Activated CD4-positive, alpha-beta T cell treated with anti-CD3 and anti-CD28 coated beads for 36 hours (primary cell): ENCODE measurements at regions not wholly inside any gene's neighbourhood (a gene's known extent, or its start where the extent isn't known, plus 50 kb on each side); places are given as distances from the start of the nearest gene placed in this dataset.

ENCODE experiments used
- ATAC-seq: fragments of 200-7000 bp; cut with Tn5 transposase; one replicate; pipeline ENCODE4 v1.10.0; 2021; ENCODE audit warnings: mild to moderate bottlenecking, moderate library complexity
- CTCF ChIA-PET: fragments of 350-600 bp; sonication (Branson Sonifier 250); formaldehyde crosslinking; loops from one replicate; lab custom pipeline; 2021; ENCODE audit warnings: antibody characterized with exemption; lab: Charles Lee
- POLR2A ChIA-PET: fragments of 350-600 bp; sonication (Branson Sonifier 250); formaldehyde crosslinking; loops from one replicate; lab custom pipeline; 2021; ENCODE audit warnings: antibody characterized with exemption, inconsistent platforms; lab: Charles Lee
- DNase-seq: peaks from one replicate; pipeline ENCODE4 v3.0.0-alpha.2; 2020
- H3K27ac Mint-ChIP-seq: one replicate; pipeline ENCODE4 v1.8.0; 2021; ENCODE audit warnings: mixed read lengths
- H3K27me3 Mint-ChIP-seq: one replicate; pipeline ENCODE4 v1.8.0; 2021; ENCODE audit warnings: mixed read lengths
- H3K36me3 Mint-ChIP-seq: one replicate; pipeline ENCODE4 v1.8.0; 2021; ENCODE audit warnings: low read depth, mixed read lengths
- H3K4me1 Mint-ChIP-seq: one replicate; pipeline ENCODE4 v1.8.0; 2021; ENCODE audit warnings: mixed read lengths
- H3K4me3 Mint-ChIP-seq: one replicate; pipeline ENCODE4 v1.8.0; 2021; ENCODE audit warnings: mild to moderate bottlenecking, moderate library complexity, mixed read lengths
- H3K9me3 Mint-ChIP-seq: one replicate; pipeline ENCODE4 v1.8.0; 2021; ENCODE audit warnings: low read depth, mixed read lengths
- intact Hi-C, 2 experiments: fragments of 100-400 bp; cut with DNase I in 1 of 2; cut with micrococcal nuclease in 1 of 2; formaldehyde crosslinking; loops; one replicate each; pipeline versions ENCODE4 v1.14.2 to v1.15.1; 2022 to 2024; cut with DNase I, micrococcal nuclease

DNA sequence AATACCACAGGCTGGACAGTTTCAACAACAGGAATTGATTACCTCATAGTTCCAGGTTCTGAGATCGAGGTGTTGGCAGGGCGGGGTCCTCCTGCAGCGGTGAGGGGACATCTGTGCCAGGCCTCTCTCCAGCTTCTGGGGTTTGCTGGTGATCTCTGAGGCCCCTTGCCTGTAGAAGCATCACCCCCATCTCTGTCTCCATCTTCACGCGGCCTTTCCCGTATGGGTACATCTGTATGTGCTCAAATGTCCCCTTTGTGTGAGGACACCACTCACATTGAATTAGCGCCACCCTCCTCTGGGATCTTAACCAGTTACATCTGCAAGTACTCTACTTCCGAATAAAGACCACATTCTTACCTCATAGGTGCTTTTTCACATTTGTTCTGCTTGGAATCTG, 1029.9 kb downstream of the BRD1 start:
- intact Hi-C loops, result no loop called here
- ChIA-PET POLR2A (no interaction called here), CTCF (no interaction called here)
- Mint-ChIP-seq H3K27ac (no peak overlapping the region), H3K4me3 (no peak overlapping the region), H3K27me3 (peaks cover 6% of the 10 kb centered on the region), H3K9me3 (no peaks in the 10 kb centered on the region), H3K4me1 (no peaks in the 10 kb centered on the region), H3K36me3 (no peaks in the 10 kb centered on the region)
- ATAC-seq, result no peak
- no peak for DNase-seq

- ChIA-PET CTCF (no interaction called here), POLR2A (no interaction called here)
- Mint-ChIP-seq H3K27ac (no peak overlapping the region), H3K27me3 (peaks cover 6% of the 10 kb centered on the region), H3K4me3 (no peak overlapping the region), H3K4me1 (no peaks in the 10 kb centered on the region), H3K9me3 (no peaks in the 10 kb centered on the region), H3K36me3 (no peaks in the 10 kb centered on the region)
- DNase-seq (no peak), ATAC-seq (no peak)
- intact Hi-C loops, result no loop called here
Measured at GRCh38 chr22:48796310-48797015, 1031.2 kb downstream of the BRD1 start.

- intact Hi-C loops, result no loop called here
- Mint-ChIP-seq H3K9me3 (no peaks in the 10 kb centered on the region), H3K4me1 (no peaks in the 10 kb centered on the region), H3K4me3 (no peak overlapping the region), H3K27ac (no peak overlapping the region), H3K36me3 (no peaks in the 10 kb centered on the region), H3K27me3 (peaks cover 6% of the 10 kb centered on the region)
- DNase-seq, result no peak
- no peak for ATAC-seq
- ChIA-PET CTCF (no interaction called here), POLR2A (no interaction called here)
Measured at GRCh38 chr22:48795664-48796063, 1032.0 kb downstream of the BRD1 start.

DNA sequence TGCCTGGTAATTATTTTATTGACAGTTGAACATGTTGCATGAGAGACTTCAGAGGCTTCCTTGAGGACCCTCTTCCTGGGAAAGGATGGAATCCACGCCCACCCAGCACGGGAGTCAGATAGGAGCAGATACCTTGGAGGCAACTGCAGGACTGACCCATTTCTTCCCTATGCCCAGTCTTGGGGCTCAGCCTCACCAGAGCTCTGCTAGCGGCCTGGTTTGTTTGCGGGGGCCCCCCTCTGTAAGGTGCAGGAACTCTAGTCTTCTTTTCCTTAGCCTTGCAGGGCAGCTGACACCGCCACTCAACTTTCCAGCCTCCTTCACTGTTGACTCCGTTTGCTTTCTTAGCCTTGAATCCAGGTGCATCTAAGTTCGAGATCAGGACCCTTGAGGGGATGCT, 1032.8 kb downstream of the BRD1 start:
- DNase-seq (no peak), ATAC-seq (no peak)
- Mint-ChIP-seq H3K4me1 (no peaks in the 10 kb centered on the region), H3K27ac (no peak overlapping the region), H3K4me3 (no peak overlapping the region), H3K36me3 (no peaks in the 10 kb centered on the region), H3K27me3 (peaks cover 6% of the 10 kb centered on the region), H3K9me3 (no peaks in the 10 kb centered on the region)
- ChIA-PET POLR2A (no interaction called here), CTCF (interaction anchor here (1.1 kb wide), 1 partner anchor 13 kb away, joined by 3 read pairs; no protein-coding TSS in a partner anchor)
- intact Hi-C loops, result no loop called here

- H3K4me3 Mint-ChIP-seq, result no peak overlapping the region
- H3K36me3 Mint-ChIP-seq, result no peaks in the 10 kb centered on the region
- no peak for DNase-seq
- POLR2A ChIA-PET, result no interaction called here
- intact Hi-C loops, result no loop called here
- H3K27me3 Mint-ChIP-seq, result peaks cover 6% of the 10 kb centered on the region
- no peak for ATAC-seq
- H3K27ac Mint-ChIP-seq, result no peak overlapping the region
- no peaks in the 10 kb centered on the region for H3K4me1 Mint-ChIP-seq
- H3K9me3 Mint-ChIP-seq, result no peaks in the 10 kb centered on the region
- CTCF ChIA-PET, result interaction anchor here (1.1 kb wide), 1 partner anchor 14 kb away, joined by 3 read pairs; no protein-coding TSS in a partner anchor
Measured at GRCh38 chr22:48793949-48794348, 1033.7 kb downstream of the BRD1 start.

GRCh38 chr22:48786679-48786996, 1041.0 kb downstream of the BRD1 start:
- DNase-seq (no peak), ATAC-seq (no peak)
- ChIA-PET POLR2A (no interaction called here), CTCF (no interaction called here)
- Mint-ChIP-seq H3K4me1 (no peaks in the 10 kb centered on the region), H3K27me3 (peaks cover 2% of the 10 kb centered on the region), H3K4me3 (no peak overlapping the region), H3K36me3 (no peaks in the 10 kb centered on the region), H3K9me3 (no peaks in the 10 kb centered on the region), H3K27ac (no peak overlapping the region)
- intact Hi-C loops, result no loop called here

GRCh38 chr22:48785792-48786678, 1041.6 kb downstream of the BRD1 start:
- Mint-ChIP-seq H3K36me3 (no peaks in the 10 kb centered on the region), H3K9me3 (no peaks in the 10 kb centered on the region), H3K4me1 (no peaks in the 10 kb centered on the region), H3K27me3 (peaks cover 5% of the 10 kb centered on the region), H3K27ac (no peak overlapping the region), H3K4me3 (no peak overlapping the region)
- intact Hi-C loops, result no loop called here
- ATAC-seq, result no peak
- DNase-seq, result no peak
- CTCF ChIA-PET, result no interaction called here
- POLR2A ChIA-PET, result no interaction called here

- CTCF ChIA-PET, result no interaction called here
- Mint-ChIP-seq H3K27ac (no peak overlapping the region), H3K9me3 (no peaks in the 10 kb centered on the region), H3K27me3 (peaks cover 6% of the 10 kb centered on the region), H3K4me1 (no peaks in the 10 kb centered on the region), H3K36me3 (no peaks in the 10 kb centered on the region), H3K4me3 (no peak overlapping the region)
- no peak for ATAC-seq
- DNase-seq, result no peak
- POLR2A ChIA-PET, result no interaction called here
- intact Hi-C loops, result no loop called here
Measured at GRCh38 chr22:48784701-48785503, 1042.8 kb downstream of the BRD1 start.

DNA sequence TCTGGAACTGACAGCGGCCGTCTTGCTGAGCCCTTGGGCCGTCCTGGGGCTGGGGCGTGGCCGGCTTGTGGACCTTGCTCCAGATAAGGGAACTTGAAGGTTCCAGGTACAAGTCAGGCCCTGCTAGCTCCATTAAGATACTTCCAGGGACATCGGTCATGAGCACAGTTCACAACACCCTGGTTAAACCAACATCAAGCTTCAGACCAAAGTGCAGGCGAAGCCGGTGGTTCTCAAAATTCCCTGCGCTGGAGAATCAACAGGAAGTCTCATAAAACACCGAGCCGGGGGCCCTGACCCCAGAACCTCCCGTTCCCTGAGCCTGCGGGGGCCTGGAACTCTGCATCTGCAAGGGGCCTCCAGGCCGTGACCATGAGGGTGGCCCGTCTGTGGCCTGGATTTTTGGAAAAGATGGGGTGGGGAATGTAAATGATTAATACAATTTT, 1043.8 kb downstream of the BRD1 start:
- intact Hi-C loops, result no loop called here
- ATAC-seq (no peak), DNase-seq (no peak)
- H3K27ac Mint-ChIP-seq, result no peak overlapping the region
- CTCF ChIA-PET, result no interaction called here
- H3K9me3 Mint-ChIP-seq, result no peaks in the 10 kb centered on the region
- H3K4me1 Mint-ChIP-seq, result no peaks in the 10 kb centered on the region
- POLR2A ChIA-PET, result no interaction called here
- H3K36me3 Mint-ChIP-seq, result no peaks in the 10 kb centered on the region
- peaks cover 6% of the 10 kb centered on the region for H3K27me3 Mint-ChIP-seq
- no peak overlapping the region for H3K4me3 Mint-ChIP-seq

GRCh38 chr22:48782811-48783511, 1044.7 kb downstream of the BRD1 start:
- ChIA-PET CTCF (interaction anchor here (0.6 kb wide), 1 partner anchor 262 kb away, joined by 3 read pairs; no protein-coding TSS in a partner anchor), POLR2A (no interaction called here)
- H3K27ac Mint-ChIP-seq, result no peak overlapping the region
- no peak overlapping the region for H3K4me3 Mint-ChIP-seq
- ATAC-seq (no peak), DNase-seq (no peak)
- H3K4me1 Mint-ChIP-seq, result no peaks in the 10 kb centered on the region
- peaks cover 6% of the 10 kb centered on the region for H3K27me3 Mint-ChIP-seq
- no peaks in the 10 kb centered on the region for H3K36me3 Mint-ChIP-seq
- intact Hi-C loops, result no loop called here
- H3K9me3 Mint-ChIP-seq, result no peaks in the 10 kb centered on the region

GRCh38 chr22:48782326-48782725, 1045.3 kb downstream of the BRD1 start:
- H3K9me3 Mint-ChIP-seq, result peaks cover 2% of the 10 kb centered on the region
- ATAC-seq (no peak), DNase-seq (no peak)
- no peaks in the 10 kb centered on the region for H3K36me3 Mint-ChIP-seq
- H3K4me1 Mint-ChIP-seq, result no peaks in the 10 kb centered on the region
- H3K4me3 Mint-ChIP-seq, result no peak overlapping the region
- POLR2A ChIA-PET, result no interaction called here
- intact Hi-C loops, result no loop called here
- CTCF ChIA-PET, result no interaction called here
- H3K27me3 Mint-ChIP-seq, result peaks cover 6% of the 10 kb centered on the region
- H3K27ac Mint-ChIP-seq, result no peak overlapping the region
